GM13977 (cell line): ENCODE measurements at regions not wholly inside any gene's neighbourhood (a gene's known extent, or its start where the extent isn't known, plus 50 kb on each side); places are given as distances from the start of the nearest gene placed in this dataset.
"Not testable (repeated sequence)": the region's sequence is repeated elsewhere in the genome, so short reads cannot be mapped to it uniquely, and the experiment has no call there.

Source experiments
- DNase-seq: peaks from one replicate; pipeline ENCODE4 v3.0.0; 2012; ENCODE audit warnings: low spot score
- in situ Hi-C: fragments of 300-500 bp; cut with MboI; formaldehyde crosslinking; loops from one replicate; pipeline ENCODE4 v1.12.0; 2022; ENCODE audit warnings: low sequenced_read_pairs, low pct_unique_long_range_greater_than_20kb, mixed read lengths, inconsistent platforms; ENCODE audit not compliant: unreplicated experiment
- TF ChIP-seq, protein P1 (sequence below): IDR thresholded peaks from 2 replicates; pipeline ENCODE4 v1.5.1; 2012; ENCODE audit warnings: mild to moderate bottlenecking, control low read depth; ENCODE audit not compliant: insufficient read depth; ENCODE audit errors: extremely low read depth, missing control alignments

DNA sequence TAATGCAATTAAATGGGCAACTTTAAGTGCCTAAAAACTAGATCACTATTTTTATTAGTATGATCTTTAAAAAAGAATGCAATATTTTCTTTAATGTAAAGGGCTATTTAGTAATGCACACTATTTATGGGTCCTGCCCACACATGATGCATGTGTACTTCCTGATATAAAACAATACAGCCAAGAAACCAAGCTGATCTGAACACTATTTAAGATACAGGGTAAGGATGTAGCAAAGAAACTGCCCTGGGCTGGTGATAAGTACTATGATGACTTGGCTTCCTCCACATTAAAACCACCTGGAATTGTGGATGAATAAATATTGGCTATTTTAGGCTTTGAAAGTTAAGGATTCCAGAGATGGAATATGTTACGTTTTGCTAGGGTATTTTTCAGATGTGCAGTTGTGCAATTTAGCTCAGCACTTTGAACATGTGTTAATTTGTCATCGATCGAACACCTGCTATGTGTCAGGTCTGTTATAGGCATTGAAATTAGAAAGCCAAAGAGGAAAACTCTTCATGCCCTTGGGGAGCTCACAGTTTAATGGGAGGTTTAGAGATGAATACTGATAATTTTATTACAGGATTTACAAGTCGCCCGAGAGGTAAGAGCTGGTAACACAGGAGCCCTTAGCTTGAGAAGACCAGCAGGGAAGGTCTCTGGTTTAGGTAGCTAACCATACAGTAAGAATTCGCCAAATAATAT lies 276.7 kb downstream of the PLK2 start:
- no peak for DNase-seq
- in situ Hi-C loops: no loop called here
- TF ChIP-seq, protein P1, sequence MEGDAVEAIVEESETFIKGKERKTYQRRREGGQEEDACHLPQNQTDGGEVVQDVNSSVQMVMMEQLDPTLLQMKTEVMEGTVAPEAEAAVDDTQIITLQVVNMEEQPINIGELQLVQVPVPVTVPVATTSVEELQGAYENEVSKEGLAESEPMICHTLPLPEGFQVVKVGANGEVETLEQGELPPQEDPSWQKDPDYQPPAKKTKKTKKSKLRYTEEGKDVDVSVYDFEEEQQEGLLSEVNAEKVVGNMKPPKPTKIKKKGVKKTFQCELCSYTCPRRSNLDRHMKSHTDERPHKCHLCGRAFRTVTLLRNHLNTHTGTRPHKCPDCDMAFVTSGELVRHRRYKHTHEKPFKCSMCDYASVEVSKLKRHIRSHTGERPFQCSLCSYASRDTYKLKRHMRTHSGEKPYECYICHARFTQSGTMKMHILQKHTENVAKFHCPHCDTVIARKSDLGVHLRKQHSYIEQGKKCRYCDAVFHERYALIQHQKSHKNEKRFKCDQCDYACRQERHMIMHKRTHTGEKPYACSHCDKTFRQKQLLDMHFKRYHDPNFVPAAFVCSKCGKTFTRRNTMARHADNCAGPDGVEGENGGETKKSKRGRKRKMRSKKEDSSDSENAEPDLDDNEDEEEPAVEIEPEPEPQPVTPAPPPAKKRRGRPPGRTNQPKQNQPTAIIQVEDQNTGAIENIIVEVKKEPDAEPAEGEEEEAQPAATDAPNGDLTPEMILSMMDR: no peak

DNA sequence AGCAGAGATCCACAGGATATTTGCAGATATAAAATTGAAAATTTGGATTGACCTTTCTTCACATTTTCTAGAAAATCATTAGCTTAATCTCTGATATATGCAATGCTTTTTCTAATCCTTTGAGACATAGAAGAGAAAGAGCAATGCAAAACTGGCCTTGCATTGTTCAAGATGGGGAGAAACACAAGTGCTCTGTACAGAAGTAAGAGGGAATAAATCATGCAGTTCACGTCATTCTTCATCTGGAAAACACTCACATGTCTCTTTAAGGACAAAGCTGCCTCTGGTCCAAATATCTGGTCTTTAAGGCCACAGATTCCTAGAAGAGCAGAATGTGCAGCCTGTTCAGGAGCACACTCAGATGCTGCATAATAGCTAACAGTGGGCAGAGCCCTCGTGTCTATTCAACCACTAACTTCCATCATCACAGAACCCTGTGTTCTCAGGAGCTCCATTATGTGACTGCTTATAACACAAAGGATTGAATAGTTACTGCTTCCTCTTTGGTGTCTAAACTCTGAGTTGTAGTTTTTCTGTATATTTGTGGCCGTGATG lies 277.5 kb downstream of the PLK2 start:
- in situ Hi-C loops: no loop called here
- TF ChIP-seq, protein P1: no peak
- DNase-seq: no peak

DNA sequence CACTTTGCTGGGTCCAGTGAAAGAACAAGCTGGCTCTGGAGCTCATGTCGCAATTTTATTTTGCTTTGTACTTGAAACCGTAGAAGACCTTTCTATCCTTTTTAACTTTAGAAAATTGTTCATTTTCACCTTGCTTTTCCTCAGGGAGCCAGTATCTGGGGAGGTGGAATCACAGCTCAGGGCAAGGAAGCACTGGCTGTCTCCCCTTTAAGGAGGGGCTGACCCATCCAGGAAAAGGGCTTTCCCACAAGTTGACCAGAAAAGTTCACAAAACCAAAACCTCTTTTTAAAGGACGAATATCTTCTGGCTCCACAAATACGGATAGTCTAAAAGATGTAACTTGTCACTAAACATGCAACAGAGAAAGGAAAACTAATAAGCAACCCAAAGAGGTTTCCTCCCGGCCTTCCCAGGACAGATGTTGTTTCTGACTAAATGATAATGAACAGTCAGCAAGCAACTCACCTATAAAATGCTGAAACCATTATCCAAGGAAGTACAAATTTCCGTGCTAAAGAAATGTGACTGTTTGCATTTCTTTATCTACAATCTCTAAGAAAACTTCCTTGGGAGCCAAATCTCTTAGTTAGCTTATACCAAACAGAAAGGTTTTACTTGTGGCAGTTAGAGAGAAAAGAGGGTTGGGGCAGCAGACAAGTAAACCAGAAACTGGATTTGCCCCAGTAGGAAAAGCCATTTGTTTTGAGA lies 278.2 kb downstream of the PLK2 start:
- DNase-seq: no peak
- TF ChIP-seq, protein P1: no peak
- in situ Hi-C loops: no loop called here

DNA sequence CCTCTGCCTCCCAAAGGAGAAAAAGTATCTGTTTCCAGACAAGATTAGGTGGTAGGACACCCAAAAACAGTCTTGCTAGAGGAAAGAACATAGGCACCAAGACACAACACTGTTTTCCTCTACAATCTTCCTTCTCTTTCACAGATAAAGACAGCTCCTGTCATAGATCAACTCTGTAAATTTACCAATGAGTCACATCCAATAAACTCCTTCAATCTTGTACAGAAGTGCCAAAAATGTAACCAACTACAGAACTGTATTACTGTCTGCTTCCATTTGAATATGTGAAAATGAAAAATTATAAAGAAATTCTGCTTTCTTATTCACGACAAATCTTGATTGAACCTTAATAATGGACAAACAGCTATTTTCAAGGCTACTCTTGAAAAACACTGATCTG lies 286.9 kb downstream of the PLK2 start:
- DNase-seq: no peak
- TF ChIP-seq, protein P1: no peak
- in situ Hi-C loops: no loop called here

DNA sequence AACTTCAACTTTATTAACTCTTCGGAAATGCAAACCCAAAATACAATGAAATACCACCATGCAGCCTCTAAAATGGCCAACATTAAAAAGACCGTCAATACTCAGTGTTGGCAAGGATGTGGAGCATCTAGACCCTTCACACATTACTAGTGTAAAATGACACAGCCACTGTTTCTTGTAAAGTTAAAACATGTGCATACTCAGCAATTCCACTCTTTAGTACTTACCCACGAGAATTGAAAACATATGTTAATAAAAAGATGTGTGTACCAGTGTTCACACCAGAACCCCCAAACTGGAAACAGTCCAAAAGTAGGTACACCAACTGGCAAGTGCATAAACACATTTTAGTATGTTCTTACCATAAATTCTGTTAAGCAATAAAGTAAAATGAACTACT lies 294.7 kb downstream of the PLK2 start:
- DNase-seq: no peak
- in situ Hi-C loops: no loop called here
- TF ChIP-seq, protein P1: no peak

DNA sequence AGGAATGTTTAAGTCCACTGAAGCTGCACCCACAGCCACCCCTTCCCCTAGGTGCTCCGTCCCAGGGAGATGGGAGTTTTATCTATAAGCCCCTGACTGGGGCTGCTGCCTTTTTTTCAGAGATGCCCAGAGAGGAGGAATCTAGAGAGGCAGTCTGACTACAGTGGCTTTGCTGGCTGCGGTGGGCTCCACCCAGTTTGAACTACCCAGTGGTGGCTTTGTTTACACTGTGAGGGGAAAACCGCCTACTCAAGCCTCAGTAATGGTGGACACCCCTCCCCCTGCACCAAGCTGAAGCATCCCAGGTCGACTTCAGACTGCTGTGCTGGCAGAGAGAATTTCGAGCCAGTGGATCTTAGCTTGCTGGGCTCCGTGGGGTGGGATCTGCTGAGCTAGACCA lies 298.0 kb downstream of the PLK2 start:
- in situ Hi-C loops, DNase-seq: not testable (repeated sequence)
